Cardiac muscle cell (in vitro differentiated cells and primary cell): ENCODE measurements at regions not wholly inside any gene's neighbourhood (a gene's known extent, or its start where the extent isn't known, plus 50 kb on each side); places are given as distances from the start of the nearest gene placed in this dataset.

Experiments used
- DNase-seq, 2 donors: peaks; one replicate each; pipeline versions ENCODE4 v3.0.0 to v3.0.0-alpha.2; 2010 to 2017; ENCODE audit warnings: low read depth in 1 of 2, low spot score in 1 of 2
- H3K27ac ChIP-seq: fragments of 200-600 bp; sonication (generic); 2 replicates; pipeline ENCODE4 v1.5.1; 2016
- H3K27me3 ChIP-seq: fragments of 200-600 bp; sonication (generic); 2 replicates; pipeline ENCODE4 v1.6.0; 2016; ENCODE audit warnings: control low read depth
- H3K36me3 ChIP-seq: fragments of 200-600 bp; sonication (generic); 2 replicates; pipeline ENCODE4 v1.5.1; 2016; ENCODE audit warnings: control low read depth
- H3K4me1 ChIP-seq: fragments of 200-600 bp; sonication (generic); 2 replicates; pipeline ENCODE4 v1.8.1; 2017; ENCODE audit warnings: low read depth, mild to moderate bottlenecking, mixed run types
- H3K4me3 ChIP-seq: fragments of 200-600 bp; sonication (generic); 2 replicates; pipeline ENCODE4 v1.5.1; 2016; ENCODE audit warnings: mild to moderate bottlenecking
- H3K9me3 ChIP-seq: fragments of 200-600 bp; sonication (generic); 2 replicates; pipeline ENCODE4 v1.5.1; 2017; ENCODE audit warnings: low read depth, mild to moderate bottlenecking, control low read depth
- CTCF ChIP-seq: IDR thresholded peaks from 2 replicates; pipeline ENCODE4 v1.5.1; 2012; ENCODE audit warnings: low read depth, mild to moderate bottlenecking, low read length

DNA sequence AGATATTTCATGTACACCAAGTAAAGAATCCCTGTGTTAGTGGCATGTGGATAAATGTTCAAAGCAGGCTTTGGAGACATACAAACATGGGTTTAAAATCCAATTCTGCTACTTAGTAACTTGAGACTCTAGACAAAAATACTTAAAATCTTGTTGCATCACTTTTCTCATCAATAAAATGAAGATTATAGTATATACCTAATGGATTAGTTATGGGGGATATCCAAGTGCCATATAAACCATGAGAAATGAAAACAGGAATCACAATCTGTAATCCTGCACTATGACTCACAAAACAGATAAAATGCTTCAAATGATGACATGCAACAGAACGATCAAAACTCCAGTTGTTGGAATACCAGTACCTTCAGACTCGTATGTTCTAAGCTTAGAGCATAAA lies 496.0 kb upstream of the RGMA start:
- Histone ChIP-seq H3K9me3 (no peaks in the 10 kb centered on the region), H3K36me3 (no peaks in the 10 kb centered on the region), H3K27me3 (peaks cover 6% of the 10 kb centered on the region), H3K4me1 (no peaks in the 10 kb centered on the region), H3K4me3 (no peak overlapping the region), H3K27ac (no peak overlapping the region)
- TF ChIP-seq CTCF: no peak
- DNase-seq: no peak

DNA sequence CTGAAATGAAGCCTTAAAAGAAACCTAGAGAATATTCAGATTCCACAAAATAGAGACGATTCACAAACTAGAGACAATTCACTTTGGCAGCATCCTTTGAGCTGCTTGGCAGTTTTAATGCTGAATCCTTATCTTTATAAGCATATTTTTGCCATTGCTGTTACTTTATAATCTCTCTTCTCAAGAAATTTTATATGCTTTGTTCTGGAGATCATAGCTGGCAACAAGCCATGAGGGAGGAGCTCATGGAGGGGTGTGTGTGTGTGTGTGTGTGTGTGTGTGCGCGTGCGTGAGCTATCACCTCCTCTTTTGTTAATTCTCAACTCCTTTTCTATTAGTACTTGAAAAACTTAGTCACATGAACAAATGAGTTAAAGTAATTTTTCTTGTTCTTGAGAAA lies 495.0 kb upstream of the RGMA start:
- Histone ChIP-seq H3K36me3 (no peaks in the 10 kb centered on the region), H3K27ac (no peak overlapping the region), H3K4me3 (no peak overlapping the region), H3K4me1 (no peaks in the 10 kb centered on the region), H3K9me3 (no peaks in the 10 kb centered on the region), H3K27me3 (peaks cover 4% of the 10 kb centered on the region)
- no peak for TF ChIP-seq CTCF
- DNase-seq: no peak

DNA sequence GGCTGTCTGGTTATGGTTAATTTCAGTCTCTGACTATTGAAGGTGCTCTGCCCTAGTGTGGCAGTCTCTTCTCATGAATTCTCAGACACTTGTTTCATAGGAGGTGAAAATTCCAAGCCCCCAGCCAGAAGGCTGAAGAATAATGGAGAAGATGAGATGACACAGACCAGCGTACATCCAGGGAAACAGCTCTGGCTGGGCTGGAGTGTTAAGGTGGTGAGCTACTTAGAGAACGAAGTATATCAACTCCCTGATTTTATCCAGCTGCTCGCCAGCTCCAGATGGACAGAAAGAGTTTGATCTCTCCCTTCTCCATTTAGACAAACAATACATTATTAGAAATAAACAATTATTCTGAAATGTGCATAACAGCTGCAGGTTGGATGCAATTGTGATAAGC lies 494.5 kb upstream of the RGMA start:
- no peaks in the 10 kb centered on the region for H3K9me3 ChIP-seq
- TF ChIP-seq CTCF: no peak
- H3K36me3 ChIP-seq: no peaks in the 10 kb centered on the region
- no peak overlapping the region for H3K27ac ChIP-seq
- no peak for DNase-seq
- peaks cover 3% of the 10 kb centered on the region for H3K27me3 ChIP-seq
- H3K4me1 ChIP-seq: no peaks in the 10 kb centered on the region
- H3K4me3 ChIP-seq: no peak overlapping the region

- no peak for TF ChIP-seq CTCF
- no peak for DNase-seq
- H3K27me3 ChIP-seq: no peaks in the 10 kb centered on the region
- no peaks in the 10 kb centered on the region for H3K9me3 ChIP-seq
- H3K36me3 ChIP-seq: no peaks in the 10 kb centered on the region
- H3K4me1 ChIP-seq: no peaks in the 10 kb centered on the region
- H3K4me3 ChIP-seq: no peak overlapping the region
- H3K27ac ChIP-seq: no peak overlapping the region
Observed at GRCh38 chr15:93570527-93570926, 481.5 kb upstream of the RGMA start.

DNA sequence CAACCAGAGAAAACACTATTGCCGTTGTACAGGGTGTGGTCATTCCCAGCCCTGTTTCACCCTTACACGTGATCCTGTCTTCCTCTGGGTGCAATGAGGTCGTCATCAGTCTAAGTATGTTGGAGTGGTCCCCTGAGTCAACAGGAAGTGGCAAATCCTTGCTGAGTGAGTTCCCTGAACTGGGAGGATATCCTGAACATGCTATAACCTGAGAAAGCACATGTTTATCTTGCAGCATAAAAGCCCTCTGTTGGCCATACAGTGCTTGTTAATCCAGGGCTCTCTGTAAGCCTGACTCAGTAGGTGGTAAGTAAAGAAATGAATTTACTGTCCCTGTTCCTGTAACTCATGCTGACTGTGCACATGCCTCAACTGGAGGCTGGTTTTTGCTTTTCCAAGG lies 477.8 kb upstream of the RGMA start:
- no peaks in the 10 kb centered on the region for H3K9me3 ChIP-seq
- no peak overlapping the region for H3K4me3 ChIP-seq
- H3K27ac ChIP-seq: no peak overlapping the region
- peaks cover 7% of the 10 kb centered on the region for H3K27me3 ChIP-seq
- TF ChIP-seq CTCF: no peak
- H3K36me3 ChIP-seq: no peaks in the 10 kb centered on the region
- no peaks in the 10 kb centered on the region for H3K4me1 ChIP-seq
- DNase-seq: no peak

DNA sequence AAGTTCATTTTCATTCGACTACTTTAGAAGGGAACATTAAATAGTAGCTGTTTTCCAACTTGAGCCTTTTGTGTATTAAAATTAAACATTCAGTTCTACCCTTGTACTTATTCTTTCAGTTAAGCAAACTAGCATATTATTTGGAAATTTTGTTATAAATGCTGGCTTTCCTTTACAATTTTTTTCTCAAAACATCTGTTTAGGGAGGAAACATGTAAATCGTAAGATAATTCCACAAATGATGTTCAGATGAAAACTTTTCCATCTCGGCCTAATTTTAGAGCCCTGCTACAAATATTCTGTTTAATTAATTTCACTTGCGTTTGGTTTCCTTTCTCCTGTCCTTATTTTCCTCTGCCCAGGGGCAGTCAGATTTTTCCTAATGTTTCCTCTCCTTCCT lies 476.2 kb upstream of the RGMA start:
- Histone ChIP-seq H3K4me1 (no peaks in the 10 kb centered on the region), H3K27ac (no peak overlapping the region), H3K4me3 (no peak overlapping the region), H3K36me3 (no peaks in the 10 kb centered on the region), H3K9me3 (no peaks in the 10 kb centered on the region), H3K27me3 (peaks cover 7% of the 10 kb centered on the region)
- no peak for DNase-seq
- no peak for TF ChIP-seq CTCF
